BJ (cell line): ENCODE measurements at regions not wholly inside any gene's neighbourhood (a gene's known extent, or its start where the extent isn't known, plus 50 kb on each side); places are given as distances from the start of the nearest gene placed in this dataset.

Experiments used
- CTCF ChIA-PET: fragments of 350-600 bp; formaldehyde crosslinking; extraction: SDS; loops from one replicate; lab custom pipeline; 2021; ENCODE audit warnings: antibody characterized with exemption, inconsistent platforms; lab: Yijun Ruan, JAX
- POLR2A ChIA-PET: fragments of 300-600 bp; sonication (Branson Sonifier 250); formaldehyde crosslinking; extraction: SDS; loops from one replicate; lab custom pipeline; 2021; ENCODE audit warnings: antibody characterized with exemption; lab: Charles Lee
- DNase-seq: peaks from one replicate; pipeline ENCODE4 v3.0.0-alpha.2; 2011; ENCODE audit warnings: low read depth
- H3K27me3 ChIP-seq: 2 replicates; pipeline ENCODE4 v1.6.0; 2011; ENCODE audit warnings: low read length; ENCODE audit not compliant: control insufficient read depth, insufficient read depth
- H3K36me3 ChIP-seq: 2 replicates; pipeline ENCODE4 v1.5.1; 2011; ENCODE audit warnings: low read length; ENCODE audit not compliant: control insufficient read depth, insufficient read depth
- H3K4me3 ChIP-seq: 2 replicates; pipeline ENCODE4 v1.5.1; 2011; ENCODE audit warnings: low read depth, mild to moderate bottlenecking, control low read depth, low read length
- CTCF ChIP-seq: IDR thresholded peaks from 2 replicates; pipeline ENCODE4 v1.5.1; 2011; ENCODE audit warnings: low read depth, mild to moderate bottlenecking, control low read depth, inconsistent platforms, low read length, moderate library complexity; ENCODE audit not compliant: insufficient read depth

GRCh38 chr6:23282252-23283021 is 713.1 kb downstream of the HDGFL1 start:
- no peaks in the 10 kb centered on the region for H3K27me3 ChIP-seq
- DNase-seq: no peak
- ChIA-PET POLR2A (no interaction called here), CTCF (no interaction called here)
- H3K4me3 ChIP-seq: no peak overlapping the region
- no peak for TF ChIP-seq CTCF
- H3K36me3 ChIP-seq: no peaks in the 10 kb centered on the region

GRCh38 chr6:23293653-23294052 is 724.3 kb downstream of the HDGFL1 start:
- Histone ChIP-seq H3K36me3 (no peaks in the 10 kb centered on the region), H3K4me3 (no peak overlapping the region), H3K27me3 (no peaks in the 10 kb centered on the region)
- POLR2A ChIA-PET: no interaction called here
- CTCF ChIA-PET: no interaction called here
- DNase-seq: no peak
- no peak for TF ChIP-seq CTCF

GRCh38 chr6:23301556-23301955 is 732.2 kb downstream of the HDGFL1 start:
- Histone ChIP-seq H3K4me3 (no peak overlapping the region), H3K36me3 (no peaks in the 10 kb centered on the region), H3K27me3 (no peaks in the 10 kb centered on the region)
- POLR2A ChIA-PET: no interaction called here
- DNase-seq: no peak
- CTCF ChIA-PET: no interaction called here
- TF ChIP-seq CTCF: no peak

GRCh38 chr6:23302514-23302913 is 733.1 kb downstream of the HDGFL1 start:
- POLR2A ChIA-PET: no interaction called here
- TF ChIP-seq CTCF: no peak
- Histone ChIP-seq H3K36me3 (no peaks in the 10 kb centered on the region), H3K4me3 (no peak overlapping the region), H3K27me3 (no peaks in the 10 kb centered on the region)
- no peak for DNase-seq
- CTCF ChIA-PET: no interaction called here

- H3K4me3 ChIP-seq: no peak overlapping the region
- TF ChIP-seq CTCF: no peak
- no peaks in the 10 kb centered on the region for H3K36me3 ChIP-seq
- DNase-seq: no peak
- ChIA-PET CTCF (no interaction called here), POLR2A (no interaction called here)
- no peaks in the 10 kb centered on the region for H3K27me3 ChIP-seq
Observed at GRCh38 chr6:23305325-23305943, 736.1 kb downstream of the HDGFL1 start.
